ENCODE measurements at regions not wholly inside any gene's neighbourhood (a gene's known extent, or its start where the extent isn't known, plus 50 kb on each side); places are given as distances from the start of the nearest gene placed in this dataset.

GRCh38 chr15:29919380-29919881 lies 97.2 kb upstream of the TJP1 start:
- no peak for TF ChIP-seq KDM1A (IDR thresholded peaks at IDR 0.05; ENCODE audit: borderline replicate concordance, low read length)
- no peak for TF ChIP-seq RNF2 (IDR thresholded peaks at IDR 0.05; ENCODE audit: borderline replicate concordance, low read depth, low read length, missing control alignments, poor library complexity, severe bottlenecking)
- no peak for TF ChIP-seq EGR1 (IDR thresholded peaks at IDR 0.05; ENCODE audit: borderline replicate concordance, low read depth, low read length)
